HG02870 (cell line): ENCODE measurements at regions not wholly inside any gene's neighbourhood (a gene's known extent, or its start where the extent isn't known, plus 50 kb on each side); places are given as distances from the start of the nearest gene placed in this dataset.

Experiments
- ATAC-seq: cut with Tn5 transposase; IDR thresholded peaks from one replicate; pipeline ENCODE4 v1.9.1; 2021; ENCODE audit warnings: mild to moderate bottlenecking, moderate library complexity; ENCODE audit not compliant: unreplicated experiment

DNA sequence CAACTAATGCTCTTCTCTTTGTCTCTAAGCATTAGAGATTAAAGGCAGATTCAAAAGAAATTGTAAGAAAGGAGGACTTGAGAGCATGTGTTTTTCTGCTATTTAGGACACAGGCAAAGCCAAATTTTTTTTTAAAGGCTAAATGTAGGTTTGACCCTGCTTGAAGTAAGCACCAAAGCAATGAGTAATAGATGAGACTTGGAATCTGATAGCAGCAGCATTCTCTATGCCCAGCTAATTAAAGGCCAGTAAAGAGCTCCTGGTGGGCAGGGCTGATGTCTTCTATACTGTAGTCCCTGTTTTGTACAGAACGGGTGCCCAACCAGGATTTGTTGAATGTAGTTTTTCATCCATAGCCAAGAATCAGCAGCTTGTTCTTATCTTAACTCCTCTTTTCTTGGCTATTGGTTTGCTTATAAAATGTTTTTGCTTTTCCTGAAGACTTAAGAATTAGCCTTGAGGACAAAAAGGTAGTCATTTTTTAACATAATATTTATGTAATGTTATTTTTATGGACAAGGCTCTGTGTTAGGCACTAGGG, 179.6 kb downstream of the LMO4 start:
- no peak for ATAC-seq

DNA sequence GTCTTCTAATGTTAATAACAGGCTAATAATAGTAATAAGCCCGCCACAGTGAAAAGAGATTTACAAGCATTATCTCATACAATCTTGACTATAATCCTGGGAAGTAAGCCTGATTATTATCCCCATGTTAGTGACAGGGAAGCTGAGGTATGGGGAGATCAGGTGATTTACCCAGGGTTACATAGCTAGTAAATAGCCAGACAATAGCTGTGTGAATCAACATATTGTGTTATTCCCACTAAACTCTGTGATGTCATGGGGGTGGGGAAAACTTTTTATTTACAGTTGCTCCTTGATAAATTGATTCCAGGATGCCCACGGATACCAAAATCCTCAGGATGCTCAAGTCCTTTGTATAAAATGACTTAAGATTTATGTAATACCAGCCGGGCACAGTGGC, 181.9 kb downstream of the LMO4 start:
- ATAC-seq: no peak

DNA sequence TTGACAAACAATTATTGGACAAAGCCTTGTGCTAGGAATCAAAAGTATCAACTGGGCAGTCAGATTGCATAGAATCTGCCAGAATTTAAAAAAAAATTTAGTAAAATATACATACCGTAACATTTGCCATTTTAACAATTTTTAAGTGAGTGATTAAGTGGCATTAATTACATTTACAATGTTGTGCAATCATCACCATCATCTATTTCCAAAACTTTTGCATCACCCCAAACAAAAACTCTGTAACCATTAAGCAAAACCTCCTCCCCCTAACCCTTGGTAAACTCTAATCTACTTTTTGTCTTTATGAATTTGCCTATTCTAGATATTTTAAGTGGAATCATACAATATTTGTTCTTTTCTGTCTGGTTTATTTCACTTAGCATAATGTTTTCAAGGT, 182.8 kb downstream of the LMO4 start:
- ATAC-seq: no peak

DNA sequence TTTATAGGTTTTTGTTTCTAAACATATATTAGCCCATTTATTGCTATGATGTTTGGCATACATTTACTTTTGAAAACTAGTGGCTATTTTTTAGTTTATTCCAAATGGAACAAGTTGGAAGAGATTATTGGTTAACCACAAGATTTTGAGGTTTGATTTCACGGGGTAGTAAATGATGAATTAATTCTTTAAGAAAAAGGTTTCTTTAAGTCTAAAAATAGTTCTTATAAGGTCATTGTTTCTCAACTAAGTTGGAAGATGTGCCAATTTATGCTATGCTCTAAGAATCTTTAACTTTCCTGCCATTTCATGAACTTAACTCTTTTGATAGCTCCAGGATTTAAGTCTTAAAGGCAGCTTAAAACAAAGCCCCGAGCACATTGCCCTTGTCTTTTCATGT, 183.8 kb downstream of the LMO4 start:
- no peak for ATAC-seq

DNA sequence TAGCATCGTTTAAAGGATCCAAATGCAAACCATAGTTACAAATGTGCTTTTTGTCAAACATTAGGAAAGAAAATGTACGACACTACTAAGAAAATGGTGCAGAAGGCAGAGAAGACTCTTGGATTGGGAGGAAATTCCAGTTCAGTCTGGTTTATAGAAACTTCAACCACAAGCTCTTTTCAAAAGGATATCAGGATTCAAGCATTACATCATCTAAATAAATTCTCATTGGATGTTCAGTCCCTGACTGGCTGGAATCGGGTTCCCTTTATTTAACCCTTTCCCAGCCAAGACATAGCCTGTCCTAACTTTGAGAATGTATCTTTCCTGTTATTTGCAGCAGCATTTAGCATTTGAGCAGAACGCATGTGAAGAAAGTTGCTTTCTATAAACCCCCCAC, 184.6 kb downstream of the LMO4 start:
- ATAC-seq: no peak

DNA sequence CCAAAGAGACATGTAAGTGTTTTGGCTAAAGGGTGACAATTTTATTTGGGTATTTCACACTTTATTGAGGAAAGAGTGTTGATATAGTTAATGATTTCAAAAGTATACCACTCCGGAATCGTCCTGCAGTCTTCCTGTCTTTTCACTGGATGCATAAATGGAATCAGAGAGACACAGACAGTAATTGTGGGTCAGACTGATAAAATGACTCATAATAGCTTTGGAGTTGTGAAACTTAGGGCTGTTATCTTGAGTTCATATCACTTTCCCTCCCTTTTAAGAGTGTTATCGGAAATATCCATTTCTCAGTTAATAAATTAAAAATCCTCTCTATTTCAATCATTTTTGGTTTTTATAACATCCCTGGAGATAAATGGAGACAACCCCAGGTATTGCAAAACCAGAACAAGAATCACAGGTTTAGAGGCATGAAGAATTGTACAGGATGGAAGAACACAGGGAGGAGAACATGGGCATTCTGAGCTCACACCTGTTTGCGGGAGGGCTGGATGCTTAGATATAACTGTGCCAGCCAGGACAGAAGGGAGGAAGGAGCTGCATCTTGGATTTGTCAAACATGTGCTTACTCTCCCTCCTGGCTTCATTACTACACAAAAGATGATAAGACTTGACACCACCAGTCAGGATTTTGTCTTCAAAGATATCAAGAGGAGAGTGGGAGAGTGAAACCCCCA, 185.4 kb downstream of the LMO4 start:
- ATAC-seq: no peak

DNA sequence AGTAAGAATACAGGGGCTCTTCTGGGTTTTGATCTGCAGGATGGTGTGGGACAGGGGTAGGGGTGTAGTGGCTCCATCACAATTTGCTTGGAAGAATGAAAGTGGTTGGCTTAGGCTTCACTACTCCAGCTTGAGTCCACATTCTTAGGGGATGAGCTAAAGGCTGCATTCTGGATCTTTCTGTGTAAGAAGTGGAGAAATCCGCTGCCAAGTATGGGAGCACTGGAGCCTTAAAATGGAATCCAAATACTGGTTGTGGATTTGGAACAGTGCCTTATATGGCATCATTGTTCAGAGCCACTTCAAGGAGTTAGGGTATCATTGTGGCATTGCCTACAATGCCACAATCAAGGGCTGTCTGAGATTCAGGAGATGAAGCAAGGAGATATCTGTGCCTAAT, 187.1 kb downstream of the LMO4 start:
- no peak for ATAC-seq

DNA sequence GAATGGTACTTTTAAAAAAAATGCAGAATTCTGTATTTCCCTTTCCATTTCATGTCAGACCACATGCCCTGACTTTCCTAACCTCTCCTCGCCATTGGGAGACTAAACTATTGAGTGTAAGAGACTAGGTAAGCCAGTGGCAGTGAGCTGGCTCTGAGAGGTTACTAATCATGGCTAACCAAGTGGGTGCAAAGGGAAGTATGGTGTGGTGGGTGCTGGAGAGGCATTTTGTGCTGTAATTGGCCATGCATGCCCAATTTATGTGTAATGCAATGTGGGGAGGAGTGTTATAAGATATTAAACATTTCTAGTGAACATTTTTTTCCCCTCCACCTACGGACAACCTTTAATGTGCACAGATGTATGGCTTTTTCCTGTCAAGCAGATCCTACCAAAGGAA, 190.1 kb downstream of the LMO4 start:
- ATAC-seq: no peak

DNA sequence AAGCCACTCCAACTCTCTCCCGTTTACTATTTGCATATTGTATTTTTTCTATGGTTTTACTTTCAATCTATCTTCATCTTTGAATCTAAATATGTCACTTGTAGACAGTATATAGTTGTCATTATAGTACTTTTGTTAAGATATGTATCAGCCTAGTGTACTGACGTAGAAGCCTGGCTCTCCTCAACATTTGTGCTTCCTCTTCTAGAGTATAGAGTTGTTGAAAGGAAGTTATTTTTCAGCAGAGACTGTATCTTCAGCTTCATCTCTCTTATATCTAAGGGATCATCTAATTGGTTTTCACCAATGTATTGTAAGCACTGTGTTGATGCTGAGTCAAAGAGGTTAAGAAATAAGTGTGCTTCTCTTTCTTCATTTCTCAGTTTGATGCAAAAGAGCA, 192.8 kb downstream of the LMO4 start:
- ATAC-seq: no peak

DNA sequence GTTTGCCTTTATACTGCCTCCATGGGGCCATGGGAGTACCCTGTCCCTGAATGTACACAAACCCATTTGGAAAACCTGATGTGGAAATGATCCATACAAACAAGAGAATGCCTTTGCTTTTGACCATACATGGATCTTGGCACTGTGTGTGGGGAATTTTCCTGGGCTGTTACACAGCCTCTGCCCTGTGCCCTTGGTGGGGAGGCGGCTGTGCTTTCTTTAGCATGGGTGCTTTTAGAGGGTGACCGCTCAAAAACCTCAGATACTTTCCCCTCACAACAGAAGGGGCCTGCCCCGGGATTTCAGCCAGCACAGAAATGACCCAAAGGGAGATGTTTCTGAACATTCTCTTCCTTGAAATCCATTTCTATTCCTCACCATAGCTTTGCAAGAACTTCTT, 194.8 kb downstream of the LMO4 start:
- ATAC-seq: no peak

DNA sequence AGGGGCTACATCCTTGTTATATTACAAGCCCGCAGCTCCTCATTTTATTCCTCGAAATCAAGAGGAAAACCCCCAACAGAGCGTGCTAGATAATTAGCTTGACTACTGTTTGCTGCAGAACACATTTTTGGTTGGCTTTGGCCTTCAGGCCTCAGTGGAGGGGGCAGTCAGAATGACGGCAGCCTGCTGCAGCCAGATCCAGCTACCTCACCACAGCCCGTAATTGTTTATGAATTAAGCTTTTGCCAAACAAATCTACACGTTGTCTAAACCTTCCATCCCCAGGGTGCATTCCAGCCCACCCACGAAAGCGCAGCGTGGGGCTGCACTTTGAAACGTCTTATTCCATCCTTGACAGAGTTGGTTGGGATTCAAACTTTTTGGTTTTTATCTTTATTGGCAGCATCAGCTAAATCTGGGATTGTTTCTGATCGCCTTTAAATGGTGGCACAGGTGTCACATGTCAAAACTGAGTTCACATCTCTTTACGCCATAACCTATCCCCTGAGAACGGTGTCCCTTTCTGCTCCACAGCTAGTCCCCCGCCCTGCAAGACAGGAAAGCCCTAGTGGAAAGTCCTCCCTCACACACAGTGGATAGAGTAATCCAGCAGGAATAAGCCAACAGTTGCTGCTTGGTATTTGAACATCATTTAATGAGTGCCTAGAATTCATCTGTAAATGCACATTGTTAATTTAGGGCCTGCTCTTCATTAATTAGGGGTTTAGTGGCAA, 195.5 kb downstream of the LMO4 start:
- no peak for ATAC-seq

DNA sequence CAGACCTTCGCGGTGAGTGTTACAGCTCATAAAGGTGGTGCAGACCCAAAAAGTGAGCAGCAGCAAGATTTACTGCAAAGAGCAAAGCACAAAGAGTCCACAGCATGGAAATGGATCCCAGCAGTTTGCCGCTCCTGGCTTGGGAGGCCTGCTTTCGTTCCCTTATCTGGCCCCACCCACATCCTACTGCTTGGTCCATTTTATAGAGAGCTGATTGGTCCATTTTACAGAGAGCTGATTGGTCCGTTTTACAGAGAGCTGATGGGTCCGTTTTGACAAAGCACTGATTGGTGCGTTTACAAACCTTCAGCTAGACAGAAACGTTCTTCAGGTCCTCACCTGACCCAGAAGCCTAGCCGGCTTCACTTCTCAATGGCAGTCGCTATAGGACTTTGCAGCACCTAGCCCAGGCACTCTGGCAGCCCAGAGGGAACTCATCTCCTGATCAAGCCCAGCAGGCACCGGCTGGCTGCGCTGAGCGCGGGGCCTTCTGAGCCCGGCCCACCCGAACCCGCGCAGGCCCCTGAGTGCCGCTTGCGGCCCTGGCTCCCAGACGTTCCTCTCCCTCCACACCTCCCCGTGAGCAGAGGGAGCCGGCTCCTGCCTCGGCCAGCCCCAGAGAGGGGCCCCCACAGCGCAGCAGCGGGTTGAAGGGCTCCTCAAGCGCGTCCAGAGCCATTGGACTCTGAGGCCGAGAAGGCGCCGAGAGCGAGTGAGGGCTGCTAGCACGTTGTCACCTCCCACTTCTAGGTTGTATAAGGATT, 200.3 kb downstream of the LMO4 start:
- ATAC-seq: no peak

DNA sequence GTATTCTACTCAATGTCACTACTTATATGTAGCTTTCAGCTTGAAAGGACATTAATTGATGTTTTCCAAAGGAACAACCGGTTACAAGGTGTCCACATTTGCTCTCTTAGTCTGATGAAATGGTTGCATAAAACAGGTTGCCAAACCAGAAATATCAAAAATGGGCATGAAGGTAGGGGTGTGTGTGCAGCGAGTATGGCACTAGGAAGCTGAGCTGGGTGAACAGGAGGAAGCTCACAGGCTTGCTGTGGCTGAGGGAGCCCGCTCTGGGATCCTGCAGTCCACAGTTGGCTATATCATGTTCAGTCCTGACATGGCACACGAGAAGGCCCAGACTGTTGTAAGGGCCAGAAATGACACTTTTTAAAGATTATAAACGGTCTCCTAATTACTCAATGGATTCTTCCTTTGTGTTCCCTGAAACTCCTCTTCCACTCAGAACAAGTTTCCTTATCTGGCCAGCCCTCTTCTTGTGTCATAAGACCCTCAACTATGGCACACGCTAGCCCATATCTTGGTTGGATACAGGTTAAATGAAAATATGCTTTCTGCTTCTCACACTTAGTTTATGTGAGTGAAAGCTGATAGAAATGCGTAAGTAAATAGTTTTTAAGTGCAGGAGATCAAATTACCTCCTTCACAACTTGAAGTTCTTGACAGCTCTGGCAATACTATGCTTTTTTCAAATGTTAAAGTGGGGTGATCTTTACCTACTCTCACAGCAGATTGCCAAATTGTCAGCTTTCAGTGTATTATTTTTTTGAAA, 201.5 kb downstream of the LMO4 start:
- ATAC-seq: no peak

DNA sequence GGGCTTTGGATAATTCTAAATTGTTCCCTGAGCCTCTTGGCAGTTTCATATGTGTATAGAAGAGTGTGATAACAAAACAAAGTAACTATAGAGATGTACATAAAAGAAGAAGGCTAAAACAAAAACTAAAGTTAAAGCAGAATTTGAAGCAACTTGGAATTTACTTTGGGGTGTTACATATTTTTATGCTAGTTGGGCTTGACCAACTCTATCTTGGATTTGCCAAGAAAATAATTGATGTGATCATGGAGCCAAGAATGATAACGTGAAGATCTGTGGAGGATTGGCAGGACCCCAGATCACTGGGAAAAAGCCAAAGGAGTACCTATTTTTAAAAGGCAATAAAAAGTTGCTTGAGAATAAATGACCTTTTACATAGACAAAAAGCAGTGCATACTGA, 206.9 kb downstream of the LMO4 start:
- no peak for ATAC-seq

DNA sequence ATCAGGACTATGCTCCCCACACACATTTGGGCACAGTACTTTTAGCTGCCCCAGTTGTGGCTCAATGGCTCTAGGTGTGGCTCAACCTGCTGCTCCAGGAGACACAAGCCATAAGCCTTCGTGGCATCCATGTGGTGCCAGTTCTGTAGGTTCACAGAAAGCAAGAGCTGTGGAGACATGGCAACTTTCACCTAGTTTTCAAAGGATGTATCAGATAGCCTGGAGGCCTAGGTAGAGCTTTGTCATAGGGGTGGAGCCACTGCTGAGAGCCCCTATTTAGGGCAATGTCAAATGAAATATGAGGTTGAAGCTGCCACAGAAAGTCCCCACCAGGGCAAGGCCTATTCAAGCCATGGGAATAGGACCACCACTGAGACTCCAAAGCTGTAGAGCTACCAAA, 210.5 kb downstream of the LMO4 start:
- no peak for ATAC-seq

DNA sequence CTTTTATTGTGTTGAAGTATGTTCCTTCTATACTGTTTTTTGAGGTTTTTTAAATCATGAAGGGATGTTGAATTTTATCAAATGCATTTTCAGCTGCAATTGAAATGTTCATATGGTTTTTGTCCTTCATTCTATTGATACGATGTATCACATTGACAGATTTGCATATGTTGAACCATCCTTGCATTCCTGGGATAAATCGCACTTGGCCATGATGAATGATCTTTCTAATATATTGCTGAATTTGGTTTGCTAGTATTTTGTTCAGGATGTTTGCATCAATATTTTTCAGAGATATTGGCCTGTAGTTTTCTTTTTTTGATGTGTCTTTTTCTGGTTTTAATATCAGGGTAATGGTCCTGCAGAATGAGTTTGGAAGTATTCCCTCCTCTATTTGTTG, 214.0 kb downstream of the LMO4 start:
- no peak for ATAC-seq

DNA sequence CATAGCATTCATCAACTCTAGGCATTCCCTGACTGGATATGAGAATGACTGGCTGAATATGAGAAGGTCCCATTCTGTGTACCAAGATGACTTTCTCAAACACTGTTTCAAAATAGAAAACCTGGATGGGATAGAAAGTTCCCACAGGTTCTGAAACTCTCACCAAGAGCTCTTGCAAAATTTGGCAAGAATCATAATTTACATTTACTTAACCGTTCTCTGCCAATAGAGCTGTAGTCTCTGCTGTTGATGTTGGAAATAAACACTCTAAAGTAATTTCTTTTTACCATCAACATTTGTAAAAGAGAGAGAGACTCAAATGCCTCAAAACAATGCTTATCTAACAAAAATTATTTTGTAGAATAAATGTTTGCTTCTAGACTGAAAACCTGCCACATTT, 221.1 kb downstream of the LMO4 start:
- no peak for ATAC-seq

DNA sequence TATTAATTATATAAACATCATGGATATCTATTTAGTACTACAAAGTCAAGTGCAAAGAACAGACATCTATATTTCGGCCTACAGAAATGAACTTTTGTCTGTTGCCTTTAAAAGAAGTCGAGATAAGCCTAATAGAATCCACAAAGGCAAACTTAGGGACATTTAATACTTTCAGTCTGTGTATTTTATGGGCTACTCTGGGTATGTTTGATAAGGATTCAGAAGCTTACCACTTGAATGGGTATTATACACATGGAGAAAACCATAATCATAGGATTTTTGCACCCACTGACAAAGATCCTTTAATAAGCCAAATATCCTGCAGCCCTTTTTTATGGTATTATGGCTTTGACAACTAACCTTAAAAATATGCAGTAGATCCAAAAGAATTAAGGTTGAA, 224.8 kb downstream of the LMO4 start:
- ATAC-seq: no peak

DNA sequence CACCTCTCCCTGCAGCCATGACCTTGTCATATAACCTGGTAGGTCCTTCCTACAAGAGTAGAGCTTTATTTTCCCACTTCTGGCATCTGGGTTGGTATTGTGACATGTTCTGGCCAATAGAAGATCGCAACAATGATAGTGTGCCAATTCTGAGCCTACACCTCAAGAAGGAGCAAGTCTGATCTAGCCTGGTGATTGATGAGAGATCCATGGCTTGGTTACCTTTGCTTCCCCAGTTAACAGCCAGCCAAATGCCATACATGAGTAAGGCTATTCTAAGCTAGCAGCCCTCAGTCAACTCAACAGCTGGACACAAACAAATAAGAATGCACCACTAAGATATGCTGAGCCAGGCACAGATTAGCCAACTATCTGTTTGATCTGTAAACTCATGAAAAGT, 226.7 kb downstream of the LMO4 start:
- ATAC-seq: no peak

DNA sequence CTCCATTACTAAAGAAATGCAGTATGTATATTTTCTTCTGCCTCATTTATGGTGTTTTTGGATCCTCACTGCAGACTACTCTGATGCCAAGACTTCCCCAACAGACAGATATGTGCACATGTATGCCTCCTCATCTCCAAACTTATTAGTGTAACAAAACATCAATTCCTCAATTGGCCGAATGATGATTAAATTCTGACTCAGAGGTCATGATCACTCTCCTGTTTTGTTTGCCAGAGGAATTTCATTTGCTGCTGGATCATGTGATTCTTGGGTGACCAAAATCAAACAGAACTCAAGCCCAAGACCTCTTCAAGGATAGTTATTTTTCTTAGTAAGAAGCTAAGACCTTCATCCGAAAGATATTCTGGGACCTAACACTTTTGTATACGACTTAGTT, 227.6 kb downstream of the LMO4 start:
- ATAC-seq: no peak

DNA sequence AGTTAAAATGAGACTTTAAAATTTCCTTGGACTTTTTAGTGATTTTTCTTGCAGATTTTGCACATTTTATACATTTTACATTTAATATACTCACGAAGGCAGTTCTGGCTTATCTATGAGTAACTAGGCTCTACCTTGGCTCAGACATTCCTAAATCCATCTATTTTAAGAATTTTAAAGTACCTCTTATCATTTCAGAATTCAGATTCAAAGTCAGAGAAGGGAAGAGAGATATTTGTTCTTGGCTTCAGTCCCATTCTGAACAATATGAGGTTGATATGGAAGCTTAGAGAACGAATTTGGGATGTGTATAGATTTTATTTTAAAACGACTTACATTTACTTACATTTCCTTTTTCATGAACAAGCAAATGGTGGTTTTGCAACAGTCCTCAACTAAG, 230.2 kb downstream of the LMO4 start:
- no peak for ATAC-seq
